ENCODE measurements at regions not wholly inside any gene's neighbourhood (a gene's known extent, or its start where the extent isn't known, plus 50 kb on each side); places are given as distances from the start of the nearest gene placed in this dataset.

GRCh38 chr6:167493976-167494697 is 169.3 kb downstream of the TTLL2 start:
- no peaks in the 10 kb centered on the region for H3K79me2 ChIP-seq (ENCODE audit: insufficient read depth, low read length)
- no peak overlapping the region for H3K4me3 ChIP-seq (ENCODE audit: low read depth in 1 of 2, low read length in 2 of 2)
- DNase-seq (no peak), ATAC-seq (ENCODE audit: insufficient read depth, low read depth) (no peak)
- H3K9me3 ChIP-seq (ENCODE audit: insufficient read depth, low read length, severe bottlenecking) = peaks cover 6% of the 10 kb centered on the region
- H3K27me3 ChIP-seq (ENCODE audit: insufficient read depth, low read length, poor library complexity) = no peaks in the 10 kb centered on the region
- no peak overlapping the region for H2AFZ ChIP-seq (ENCODE audit: low read depth, low read length)
- no peaks in the 10 kb centered on the region for H4K20me1 ChIP-seq (ENCODE audit: insufficient read depth, low read length)
- no peaks in the 10 kb centered on the region for H3K36me3 ChIP-seq (ENCODE audit: insufficient read depth, low read length)
- no peak overlapping the region for H3K9ac ChIP-seq (ENCODE audit: low read depth, low read length)
- TF ChIP-seq CTCF (IDR thresholded peaks at IDR 0.05; ENCODE audit: borderline replicate concordance, extremely low read depth, low read length, poor library complexity, severe bottlenecking) (no peak), EZH2 (IDR thresholded peaks at IDR 0.05; ENCODE audit: borderline replicate concordance, low read depth, low read length, severe bottlenecking) (no peak)
- H3K4me2 ChIP-seq (ENCODE audit: insufficient read depth, low read length) = no peak overlapping the region
- H3K27ac ChIP-seq (ENCODE audit: low read length) = no peak overlapping the region
- no peaks in the 10 kb centered on the region for H3K4me1 ChIP-seq (ENCODE audit: insufficient read depth, low read length)

- DNase-seq (no peak), ATAC-seq (ENCODE audit: insufficient read depth, low read depth) (no peak)
- no peak overlapping the region for H3K4me2 ChIP-seq (ENCODE audit: insufficient read depth, low read length)
- no peak overlapping the region for H3K9ac ChIP-seq (ENCODE audit: low read depth, low read length)
- H3K79me2 ChIP-seq (ENCODE audit: insufficient read depth, low read length) = no peaks in the 10 kb centered on the region
- no peaks in the 10 kb centered on the region for H3K27me3 ChIP-seq (ENCODE audit: insufficient read depth, low read length, poor library complexity)
- peaks cover 6% of the 10 kb centered on the region for H3K9me3 ChIP-seq (ENCODE audit: insufficient read depth, low read length, severe bottlenecking)
- H2AFZ ChIP-seq (ENCODE audit: low read depth, low read length) = no peak overlapping the region
- H4K20me1 ChIP-seq (ENCODE audit: insufficient read depth, low read length) = no peaks in the 10 kb centered on the region
- no peaks in the 10 kb centered on the region for H3K36me3 ChIP-seq (ENCODE audit: insufficient read depth, low read length)
- TF ChIP-seq EZH2 (IDR thresholded peaks at IDR 0.05; ENCODE audit: borderline replicate concordance, low read depth, low read length, severe bottlenecking) (no peak), CTCF (IDR thresholded peaks at IDR 0.05; ENCODE audit: borderline replicate concordance, extremely low read depth, low read length, poor library complexity, severe bottlenecking) (no peak)
- no peak overlapping the region for H3K27ac ChIP-seq (ENCODE audit: low read length)
- no peak overlapping the region for H3K4me3 ChIP-seq (ENCODE audit: low read depth in 1 of 2, low read length in 2 of 2)
- H3K4me1 ChIP-seq (ENCODE audit: insufficient read depth, low read length) = no peaks in the 10 kb centered on the region
Observed at GRCh38 chr6:167494698-167495435, 170.0 kb downstream of the TTLL2 start.

GRCh38 chr6:167495506-167496401 is 170.9 kb downstream of the TTLL2 start:
- Histone ChIP-seq H3K4me3 (ENCODE audit: low read depth in 1 of 2, low read length in 2 of 2) (no peak overlapping the region), H2AFZ (ENCODE audit: low read depth, low read length) (no peak overlapping the region), H3K4me1 (ENCODE audit: insufficient read depth, low read length) (no peaks in the 10 kb centered on the region), H3K9ac (ENCODE audit: low read depth, low read length) (no peak overlapping the region), H3K36me3 (ENCODE audit: insufficient read depth, low read length) (no peaks in the 10 kb centered on the region), H3K27me3 (ENCODE audit: insufficient read depth, low read length, poor library complexity) (no peaks in the 10 kb centered on the region), H3K4me2 (ENCODE audit: insufficient read depth, low read length) (no peak overlapping the region), H4K20me1 (ENCODE audit: insufficient read depth, low read length) (no peaks in the 10 kb centered on the region), H3K79me2 (ENCODE audit: insufficient read depth, low read length) (no peaks in the 10 kb centered on the region), H3K27ac (ENCODE audit: low read length) (no peak overlapping the region), H3K9me3 (ENCODE audit: insufficient read depth, low read length, severe bottlenecking) (peaks cover 6% of the 10 kb centered on the region)
- TF ChIP-seq CTCF (IDR thresholded peaks at IDR 0.05; ENCODE audit: borderline replicate concordance, extremely low read depth, low read length, poor library complexity, severe bottlenecking) (no peak), EZH2 (IDR thresholded peaks at IDR 0.05; ENCODE audit: borderline replicate concordance, low read depth, low read length, severe bottlenecking) (no peak)
- DNase-seq = no peak
- no peak for ATAC-seq (ENCODE audit: insufficient read depth, low read depth)
